ENCODE measurements at regions not wholly inside any gene's neighbourhood (a gene's known extent, or its start where the extent isn't known, plus 50 kb on each side); places are given as distances from the start of the nearest gene placed in this dataset.

- H3K36me3 ChIP-seq (ENCODE audit: control insufficient read depth, insufficient read depth, low read length): no peaks in the 10 kb centered on the region
- FAIRE-seq (no peak), DNase-seq (ENCODE audit: extremely low read depth in 1 of 4, low spot score in 3 of 4) (no peak), ATAC-seq (no peak)
- no peaks in the 10 kb centered on the region for H3K79me2 ChIP-seq (ENCODE audit: control insufficient read depth, insufficient read depth, low read length)
- H2AFZ ChIP-seq (ENCODE audit: low read depth, low read length): no peak overlapping the region
- no peaks in the 10 kb centered on the region for H3K4me1 ChIP-seq (replicated peaks in 1 of 2; ENCODE audit: control insufficient read depth in 2 of 2, insufficient read depth in 2 of 2, low read length in 2 of 2)
- no TSS peak for BruUV-seq (replicated peaks)
- no peak overlapping the region for H3K4me2 ChIP-seq (ENCODE audit: insufficient read depth, low read length)
- WGBS (ENCODE audit: insufficient coverage, low coverage, missing lambda C conversion rate): 0% methylated on average over 3 of the region's 3 CpGs
- intact Hi-C loops (cut with micrococcal nuclease): no loop called here
- H3K9me3 ChIP-seq (replicated peaks; ENCODE audit: control insufficient read depth, insufficient read depth, low read depth, low read length): 0 out of 2 replicates have a peak, but pooled peaks cover 3% of the 10 kb centered on the region
- no peaks in the 10 kb centered on the region for H3K9me1 ChIP-seq (ENCODE audit: control insufficient read depth, insufficient read depth, low read length)
- H3K27me3 ChIP-seq (ENCODE audit: control insufficient read depth in 2 of 2, insufficient read depth in 2 of 2, low read length in 2 of 2): no peaks in the 10 kb centered on the region
- TF ChIP-seq HMGXB4 (CRISPR knock-in tag; IDR thresholded peaks at IDR 0.05): no peak
- TF ChIP-seq MAFF (IDR thresholded peaks at IDR 0.05; ENCODE audit: low read length): peak; percentile 30; the same call in 1 of the 2 replicates
- peak; percentile 63 for TF ChIP-seq ZNF316 (IDR thresholded peaks at IDR 0.05)
- TF ChIP-seq MAFK (IDR thresholded peaks at IDR 0.05; ENCODE audit: low read length): peak; percentile 36; the same call in 1 of the 2 replicates
- peak; percentile 9; the same call in 1 of the 2 replicates for TF ChIP-seq C11orf30 (IDR thresholded peaks at IDR 0.05; ENCODE audit: low read depth)
- no peaks in the 10 kb centered on the region for H4K20me1 ChIP-seq (replicated peaks; ENCODE audit: control insufficient read depth, insufficient read depth, low read length)
- no peak overlapping the region for H3K4me3 ChIP-seq
- ChIA-PET CTCF (ENCODE audit: low intra/inter-chr PET ratio) (no interaction called here), POLR2A (no interaction called here)
- H3K27ac ChIP-seq (ENCODE audit: extremely low read depth, low read depth, low read length): no peak overlapping the region
- H3K9ac ChIP-seq (ENCODE audit: insufficient read depth in 1 of 2, low read depth in 2 of 2, low read length in 2 of 2): no peak overlapping the region
- in situ Hi-C loops (cut with MboI): no loop called here
Observed at GRCh38 chr6:153931431-153931830, 107.6 kb upstream of the OPRM1 start.

GRCh38 chr6:153927867-153928266, 111.2 kb upstream of the OPRM1 start:
- Histone ChIP-seq H3K79me2 (ENCODE audit: control insufficient read depth, insufficient read depth, low read length) (no peaks in the 10 kb centered on the region), H3K27me3 (ENCODE audit: control insufficient read depth in 2 of 2, insufficient read depth in 2 of 2, low read length in 2 of 2) (no peaks in the 10 kb centered on the region), H3K27ac (ENCODE audit: extremely low read depth, low read depth, low read length) (no peak overlapping the region), H3K4me3 (no peak overlapping the region), H3K4me1 (replicated peaks in 1 of 2; ENCODE audit: control insufficient read depth in 2 of 2, insufficient read depth in 2 of 2, low read length in 2 of 2) (no peaks in the 10 kb centered on the region), H3K9me3 (replicated peaks; ENCODE audit: control insufficient read depth, insufficient read depth, low read depth, low read length) (0 out of 2 replicates have a peak, but pooled peaks cover 2% of the 10 kb centered on the region), H2AFZ (ENCODE audit: low read depth, low read length) (no peak overlapping the region), H3K9ac (ENCODE audit: insufficient read depth in 1 of 2, low read depth in 2 of 2, low read length in 2 of 2) (no peak overlapping the region), H3K9me1 (ENCODE audit: control insufficient read depth, insufficient read depth, low read length) (no peaks in the 10 kb centered on the region), H3K4me2 (ENCODE audit: insufficient read depth, low read length) (no peak overlapping the region), H4K20me1 (replicated peaks; ENCODE audit: control insufficient read depth, insufficient read depth, low read length) (no peaks in the 10 kb centered on the region), H3K36me3 (ENCODE audit: control insufficient read depth, insufficient read depth, low read length) (no peaks in the 10 kb centered on the region)
- ATAC-seq (no peak), FAIRE-seq (no peak), DNase-seq (ENCODE audit: extremely low read depth in 1 of 4, low spot score in 3 of 4) (no peak)
- intact Hi-C loops (cut with micrococcal nuclease) (no loop called here), in situ Hi-C loops (cut with MboI) (no loop called here)
- ChIA-PET CTCF (ENCODE audit: low intra/inter-chr PET ratio) (no interaction called here), POLR2A (no interaction called here)
- 4% methylated on average over 1 of the region's 1 CpG for WGBS (ENCODE audit: insufficient coverage, low coverage, missing lambda C conversion rate)
- no TSS peak for BruUV-seq (replicated peaks)
- TF ChIP-seq CEBPG (CRISPR knock-in tag; IDR thresholded peaks at IDR 0.05) (no peak), CEBPG (tag; conservative IDR thresholded peaks at IDR 0.05 in 1 of 2, IDR thresholded peaks at IDR 0.05 in 1 of 2) (peak; percentile 54 to 95), CEBPB (tag; IDR thresholded peaks at IDR 0.05) (peak; percentile 79), NCOA6 (IDR thresholded peaks at IDR 0.05) (no peak)
